Stimulated activated CD4-positive, alpha-beta T cell treated with anti-CD3 and anti-CD28 coated beads, Interleukin-1b, Interleukin-23, amount 100 ng/mL, for 4 hours (primary cell): ENCODE measurements at regions not wholly inside any gene's neighbourhood (a gene's known extent, or its start where the extent isn't known, plus 50 kb on each side); places are given as distances from the start of the nearest gene placed in this dataset.

Experiments used
- DNase-seq, 2 donors: peaks; one replicate each; pipeline ENCODE4 v3.0.0-alpha.2; 2020; ENCODE audit warnings: low read depth in 2 of 2

GRCh38 chr9:129489838-129490582 is 130.9 kb downstream of the C9orf50 start:
- DNase-seq = peak; percentile 44 to 56

- DNase-seq = peak; percentile 54 to 60
Observed at GRCh38 chr9:129487658-129488483, 133.0 kb downstream of the C9orf50 start.

- no peak for DNase-seq
Observed at GRCh38 chr9:129486756-129487657, 133.9 kb downstream of the C9orf50 start.

- no peak for DNase-seq
Observed at GRCh38 chr9:129485145-129485774, 135.6 kb downstream of the C9orf50 start.

GRCh38 chr9:129484352-129485000 is 136.4 kb downstream of the C9orf50 start:
- DNase-seq = no peak

- no peak for DNase-seq
Observed at GRCh38 chr9:129483415-129484351, 137.2 kb downstream of the C9orf50 start.

GRCh38 chr9:129482521-129483414 is 138.1 kb downstream of the C9orf50 start:
- DNase-seq = peak in 1 of 2 donors; percentile 47

GRCh38 chr9:129481810-129482511 is 138.9 kb downstream of the C9orf50 start:
- DNase-seq = no peak

GRCh38 chr9:129481424-129481809 is 139.5 kb downstream of the C9orf50 start:
- DNase-seq = no peak

GRCh38 chr9:129480745-129481144 is 140.2 kb downstream of the C9orf50 start:
- no peak for DNase-seq

- no peak for DNase-seq
Observed at GRCh38 chr9:129480227-129480626, 140.7 kb downstream of the C9orf50 start.

GRCh38 chr9:129479631-129480011 is 141.3 kb downstream of the C9orf50 start:
- no peak for DNase-seq

GRCh38 chr9:129478961-129479630 is 141.8 kb downstream of the C9orf50 start:
- DNase-seq = no peak

- DNase-seq = no peak
Observed at GRCh38 chr9:129478461-129478860, 142.4 kb downstream of the C9orf50 start.

GRCh38 chr9:129476821-129477611 is 143.9 kb downstream of the C9orf50 start:
- DNase-seq = no peak

- DNase-seq = no peak
Observed at GRCh38 chr9:129474740-129475404, 146.0 kb downstream of the C9orf50 start.
